K562 (cell line): ENCODE measurements at regions not wholly inside any gene's neighbourhood (a gene's known extent, or its start where the extent isn't known, plus 50 kb on each side); places are given as distances from the start of the nearest gene placed in this dataset.

Experiments
- ATAC-seq: fragments of 200-7000 bp; cut with Tn5 transposase; 3 replicates; pipeline ENCODE4 v1.9.1; 2020; ENCODE audit warnings: moderate library complexity
- BruUV-seq: library from RNA; stranded (reverse); fragments of 400-500 nt; replicated peaks from 2 replicates; lab custom pipeline; 2021; lab: Mats Ljungman, UMichigan
- CTCF ChIA-PET: fragments of 300-600 bp; formaldehyde crosslinking; extraction: SDS; loops from one replicate; lab custom pipeline; 2021; ENCODE audit warnings: low intra/inter-chr PET ratio; lab: Yijun Ruan, JAX
- POLR2A ChIA-PET: fragments of 300-600, 350-650 bp; sonication (Branson Sonifier 250); formaldehyde crosslinking; extraction: SDS; loops from one replicate; lab custom pipeline; 2021; ENCODE audit warnings: antibody characterized with exemption, inconsistent platforms; lab: Yijun Ruan, JAX
- DNase-seq, 4 experiments: peaks; one replicate each; pipeline versions ENCODE4 v3.0.0 to v3.0.0-alpha.2; 2011 to 2018; ENCODE audit warnings: low spot score in 3 of 4, mixed read lengths in 3 of 4; ENCODE audit errors: extremely low read depth in 1 of 4
- FAIRE-seq: peaks from 2 replicates; lab custom pipeline; 2011; peaks lifted over from hg19 to GRCh38; lab: Jason Lieb, UNC
- H2AFZ ChIP-seq: 2 replicates; pipeline ENCODE4 v1.6.0; 2011; ENCODE audit warnings: low read depth, low read length, control low read depth, inconsistent platforms
- H3K27ac ChIP-seq: fragments of 200-600 bp; 3 replicates; pipeline ENCODE4 v1.8.0; 2011; ENCODE audit warnings: low read depth, mild to moderate bottlenecking, control low read depth, inconsistent platforms, low read length, moderate library complexity, mixed read lengths; ENCODE audit errors: extremely low read depth
- H3K27me3 ChIP-seq, 2 experiments: fragments of 300-600 bp in 1 of 2; 2 replicates in 1 of 2; 3 replicates in 1 of 2; pipeline versions ENCODE4 v1.6.0 to v1.8.0; 2011; ENCODE audit warnings: inconsistent platforms in 2 of 2, low read length in 2 of 2, mild to moderate bottlenecking in 1 of 2, mixed read lengths in 1 of 2, moderate library complexity in 1 of 2; ENCODE audit not compliant: control insufficient read depth in 2 of 2, insufficient read depth in 2 of 2
- H3K36me3 ChIP-seq: fragments of 300-600 bp; 3 replicates; pipeline ENCODE4 v1.8.0; 2011; ENCODE audit warnings: mild to moderate bottlenecking, low read length, inconsistent platforms; ENCODE audit not compliant: control insufficient read depth, insufficient read depth
- H3K4me1 ChIP-seq, 2 experiments: fragments of 200-600 bp in 1 of 2; replicated peaks in 1 of 2; 2 replicates in 1 of 2; 3 replicates in 1 of 2; pipeline versions ENCODE4 v1.5.1 to v1.8.0; 2011; ENCODE audit warnings: inconsistent platforms in 2 of 2, low read length in 2 of 2, mild to moderate bottlenecking in 1 of 2, mixed read lengths in 1 of 2, moderate library complexity in 1 of 2; ENCODE audit not compliant: control insufficient read depth in 2 of 2, insufficient read depth in 2 of 2
- H3K4me2 ChIP-seq: 2 replicates; pipeline ENCODE4 v1.6.1; 2011; ENCODE audit warnings: low read length, control low read depth, inconsistent platforms, mixed read lengths; ENCODE audit not compliant: insufficient read depth
- H3K4me3 ChIP-seq: fragments of 200-600 bp; sonication (generic), shearing (Covaris generic); 2 replicates; pipeline ENCODE4 v1.5.1; 2016; ENCODE audit warnings: control low read depth, inconsistent platforms
- H3K79me2 ChIP-seq: fragments of 200-600 bp; 3 replicates; pipeline ENCODE4 v1.8.0; 2011; ENCODE audit warnings: low read length, inconsistent platforms; ENCODE audit not compliant: control insufficient read depth, insufficient read depth
- H3K9ac ChIP-seq, 2 experiments: 2 replicates each; pipeline versions ENCODE4 v1.6.0 to v1.6.1; 2011; ENCODE audit warnings: low read depth in 2 of 2, low read length in 2 of 2, control low read depth in 1 of 2, inconsistent platforms in 1 of 2, mild to moderate bottlenecking in 1 of 2, mixed read lengths in 1 of 2; ENCODE audit not compliant: insufficient read depth in 1 of 2
- H3K9me1 ChIP-seq: one replicate; pipeline ENCODE4 v1.6.0; 2011; ENCODE audit warnings: inconsistent platforms, mild to moderate bottlenecking, low read length, moderate library complexity; ENCODE audit not compliant: control insufficient read depth, insufficient read depth
- H3K9me3 ChIP-seq: replicated peaks from 2 replicates; pipeline ENCODE4 v1.5.1; 2011; ENCODE audit warnings: low read depth, low read length, inconsistent platforms; ENCODE audit not compliant: control insufficient read depth, insufficient read depth
- H4K20me1 ChIP-seq: replicated peaks from 2 replicates; pipeline ENCODE4 v1.6.1; 2011; ENCODE audit warnings: low read length, inconsistent platforms, mixed read lengths; ENCODE audit not compliant: control insufficient read depth, insufficient read depth
- BRD9 ChIP-seq: fragments of 450-650 bp; IDR thresholded peaks from 2 replicates; pipeline ENCODE4 v1.6.1; 2018; ENCODE audit warnings: low read depth; ENCODE audit not compliant: partially characterized antibody
- CEBPZ ChIP-seq: fragments of 150-350 bp; IDR thresholded peaks from 2 replicates; pipeline ENCODE4 v1.6.1; 2014; ENCODE audit warnings: low read depth, mild to moderate bottlenecking, low read length, borderline replicate concordance
- NR2F6 ChIP-seq: fragments of 450-650 bp; formaldehyde crosslinking; IDR thresholded peaks from 2 replicates; pipeline ENCODE4 v1.4.0; 2020; ENCODE audit warnings: mild to moderate bottlenecking
- POLR2AphosphoS5 ChIP-seq: IDR thresholded peaks from 2 replicates; pipeline ENCODE4 v1.6.1; 2011; ENCODE audit warnings: mild to moderate bottlenecking, low read depth, low read length, moderate library complexity; ENCODE audit not compliant: control insufficient read depth, insufficient read depth
- SMAD1 ChIP-seq: fragments of 150-350 bp; IDR thresholded peaks from 2 replicates; pipeline ENCODE4 v1.6.1; 2014; ENCODE audit warnings: low read length, low read depth; ENCODE audit not compliant: partially characterized antibody
- ZFP91 ChIP-seq: sonication (generic); formaldehyde crosslinking; IDR thresholded peaks from 2 replicates; pipeline ENCODE4 v1.8.0; 2022; ENCODE audit warnings: mild to moderate bottlenecking, missing genetic modification reagents
- WGBS: fragments of 100-300 bp; shearing (Covaris generic); methylation state at CpG from one replicate; pipeline ENCODE4 v1.1.6; 2016; ENCODE audit warnings: low coverage, mixed read lengths; ENCODE audit not compliant: insufficient coverage; ENCODE audit errors: missing lambda C conversion rate; 5-methylcytosine and 5-hydroxymethylcytosine counted together
- in situ Hi-C: fragments of 300-500 bp; cut with MboI; formaldehyde crosslinking; loops from 4 replicates; pipeline ENCODE4 v1.15.0; 2018; ENCODE audit warnings: inconsistent platforms, mixed read lengths
- intact Hi-C: fragments of 100-400 bp; cut with micrococcal nuclease; formaldehyde crosslinking; loops from 2 replicates; pipeline ENCODE4 v1.14.2; 2022
- TF ChIP-seq, protein P1 (sequence below): fragments of 450-650 bp; IDR thresholded peaks from 2 replicates; pipeline ENCODE4 v1.7.1; 2018; ENCODE audit warnings: mild to moderate bottlenecking, low read depth; ENCODE audit not compliant: partially characterized antibody

- TF ChIP-seq, protein P1, sequence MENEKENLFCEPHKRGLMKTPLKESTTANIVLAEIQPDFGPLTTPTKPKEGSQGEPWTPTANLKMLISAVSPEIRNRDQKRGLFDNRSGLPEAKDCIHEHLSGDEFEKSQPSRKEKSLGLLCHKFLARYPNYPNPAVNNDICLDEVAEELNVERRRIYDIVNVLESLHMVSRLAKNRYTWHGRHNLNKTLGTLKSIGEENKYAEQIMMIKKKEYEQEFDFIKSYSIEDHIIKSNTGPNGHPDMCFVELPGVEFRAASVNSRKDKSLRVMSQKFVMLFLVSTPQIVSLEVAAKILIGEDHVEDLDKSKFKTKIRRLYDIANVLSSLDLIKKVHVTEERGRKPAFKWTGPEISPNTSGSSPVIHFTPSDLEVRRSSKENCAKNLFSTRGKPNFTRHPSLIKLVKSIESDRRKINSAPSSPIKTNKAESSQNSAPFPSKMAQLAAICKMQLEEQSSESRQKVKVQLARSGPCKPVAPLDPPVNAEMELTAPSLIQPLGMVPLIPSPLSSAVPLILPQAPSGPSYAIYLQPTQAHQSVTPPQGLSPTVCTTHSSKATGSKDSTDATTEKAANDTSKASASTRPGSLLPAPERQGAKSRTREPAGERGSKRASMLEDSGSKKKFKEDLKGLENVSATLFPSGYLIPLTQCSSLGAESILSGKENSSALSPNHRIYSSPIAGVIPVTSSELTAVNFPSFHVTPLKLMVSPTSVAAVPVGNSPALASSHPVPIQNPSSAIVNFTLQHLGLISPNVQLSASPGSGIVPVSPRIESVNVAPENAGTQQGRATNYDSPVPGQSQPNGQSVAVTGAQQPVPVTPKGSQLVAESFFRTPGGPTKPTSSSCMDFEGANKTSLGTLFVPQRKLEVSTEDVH, result no peak
- TF ChIP-seq ZFP91 (CRISPR knock-in tag), result no peak
Measured at GRCh38 chr12:80018119-80018518, 81.2 kb upstream of the OTOGL start (continued).

DNA sequence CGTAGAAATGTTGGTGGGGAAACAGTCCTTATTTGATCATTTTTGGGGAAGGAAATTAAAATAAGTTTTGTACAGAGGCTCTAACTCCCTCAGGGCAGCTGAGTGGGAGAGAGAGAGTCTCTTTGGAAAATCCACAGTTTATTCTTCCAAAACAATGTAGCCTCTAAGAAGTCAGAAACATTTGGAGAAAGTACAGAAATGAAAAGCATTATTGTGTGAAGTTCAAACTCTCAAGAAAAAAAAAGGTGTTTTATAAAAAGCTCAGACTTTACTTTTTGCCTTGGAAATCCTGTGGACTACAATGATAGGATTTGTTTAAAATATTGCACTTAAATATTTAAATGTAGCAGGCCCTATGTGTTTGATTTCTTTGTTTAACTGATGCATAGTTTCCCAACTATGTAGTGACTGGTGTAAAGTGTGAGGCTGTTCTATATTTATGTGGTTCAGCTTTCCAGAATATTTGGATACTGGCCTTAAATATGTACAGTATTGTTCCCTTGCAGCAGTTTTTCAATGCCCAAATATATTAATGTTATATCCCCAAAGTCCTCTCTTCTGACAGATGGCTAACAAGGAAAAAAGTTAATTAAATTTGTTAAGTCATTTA is 82.0 kb upstream of the OTOGL start:
- Histone ChIP-seq H4K20me1 (no peaks in the 10 kb centered on the region), H3K4me2 (no peak overlapping the region), H3K9ac (no peak overlapping the region), H3K9me3 (no peaks in the 10 kb centered on the region), H3K79me2 (no peaks in the 10 kb centered on the region), H2AFZ (no peak overlapping the region), H3K36me3 (no peaks in the 10 kb centered on the region), H3K27me3 (no peaks in the 10 kb centered on the region; a peak in 1 of 5 replicates), H3K4me1 (no peaks in the 10 kb centered on the region), H3K9me1 (no peaks in the 10 kb centered on the region), H3K27ac (no peak overlapping the region), H3K4me3 (no peak overlapping the region)
- DNase-seq (no peak), ATAC-seq (no peak), FAIRE-seq (no peak)
- in situ Hi-C loops (no loop called here), intact Hi-C loops (no loop called here)
- WGBS, result 7% methylated on average over 1 of the region's 1 CpG
- no TSS peak for BruUV-seq
- CTCF ChIA-PET, result interaction anchor here (0.5 kb wide), 1 partner anchor 1964 kb away, joined by 3 read pairs; no protein-coding TSS in a partner anchor
- TF ChIP-seq BRD9 (no peak), NR2F6 (CRISPR knock-in tag) (no peak), SMAD1 (no peak), CEBPZ (no peak), POLR2AphosphoS5 (no peak)
- POLR2A ChIA-PET, result no interaction called here
